HG03565 (cell line): ENCODE measurements at regions not wholly inside any gene's neighbourhood (a gene's known extent, or its start where the extent isn't known, plus 50 kb on each side); places are given as distances from the start of the nearest gene placed in this dataset.
"Not testable (repeated sequence)": the region's sequence is repeated elsewhere in the genome, so short reads cannot be mapped to it uniquely, and the experiment has no call there.

Source experiments
- ATAC-seq: cut with Tn5 transposase; IDR thresholded peaks from one replicate; pipeline ENCODE4 v1.9.1; 2021; ENCODE audit warnings: mild to moderate bottlenecking, moderate library complexity; ENCODE audit not compliant: unreplicated experiment

- ATAC-seq, result no peak
Observed at GRCh38 chr4:110364911-110365520, 110.9 kb upstream of the ENPEP start.

- ATAC-seq, result no peak
Observed at GRCh38 chr4:110361921-110362320, 114.0 kb upstream of the ENPEP start.

DNA sequence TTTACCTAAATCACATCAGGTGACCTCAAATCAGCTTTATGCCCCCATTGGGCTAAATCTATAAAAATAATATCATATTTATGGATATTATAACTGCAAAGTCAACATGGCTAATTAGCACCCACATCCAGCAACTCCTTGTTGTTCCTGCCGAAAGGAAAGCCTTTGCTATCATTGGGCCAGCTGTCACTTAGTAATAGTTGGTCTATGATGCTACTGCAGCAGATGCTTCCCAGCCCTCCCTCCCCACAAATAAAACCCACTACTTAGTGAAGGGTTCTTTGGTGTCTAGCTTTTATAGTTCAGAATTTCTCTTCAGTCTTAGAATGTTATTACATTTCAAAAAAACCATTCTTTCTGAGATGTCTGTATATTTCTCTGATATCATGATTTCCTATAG, 116.9 kb upstream of the ENPEP start:
- no peak for ATAC-seq

DNA sequence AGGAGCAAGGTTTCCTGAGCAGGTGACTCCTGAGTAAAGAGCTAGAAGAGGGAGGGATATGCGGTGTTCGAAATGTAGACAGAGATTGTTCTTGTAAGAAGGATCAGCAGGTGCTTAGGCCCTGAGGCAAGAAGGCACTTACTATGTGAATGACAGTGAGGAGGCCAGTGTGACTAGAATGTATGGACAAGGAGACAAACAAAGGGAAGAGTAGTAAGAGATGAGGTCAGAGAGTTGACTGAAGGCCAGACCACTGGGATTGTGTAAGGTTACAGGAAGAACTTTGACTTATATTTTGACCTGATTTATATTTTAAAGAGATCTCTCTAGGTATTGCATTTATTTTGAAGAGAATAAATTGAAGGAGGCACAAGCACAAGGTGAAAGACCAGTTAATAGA, 118.4 kb upstream of the ENPEP start:
- no peak for ATAC-seq

GRCh38 chr4:110354460-110354859, 121.5 kb upstream of the ENPEP start:
- no peak for ATAC-seq

GRCh38 chr4:110352670-110353442, 123.1 kb upstream of the ENPEP start:
- no peak for ATAC-seq

DNA sequence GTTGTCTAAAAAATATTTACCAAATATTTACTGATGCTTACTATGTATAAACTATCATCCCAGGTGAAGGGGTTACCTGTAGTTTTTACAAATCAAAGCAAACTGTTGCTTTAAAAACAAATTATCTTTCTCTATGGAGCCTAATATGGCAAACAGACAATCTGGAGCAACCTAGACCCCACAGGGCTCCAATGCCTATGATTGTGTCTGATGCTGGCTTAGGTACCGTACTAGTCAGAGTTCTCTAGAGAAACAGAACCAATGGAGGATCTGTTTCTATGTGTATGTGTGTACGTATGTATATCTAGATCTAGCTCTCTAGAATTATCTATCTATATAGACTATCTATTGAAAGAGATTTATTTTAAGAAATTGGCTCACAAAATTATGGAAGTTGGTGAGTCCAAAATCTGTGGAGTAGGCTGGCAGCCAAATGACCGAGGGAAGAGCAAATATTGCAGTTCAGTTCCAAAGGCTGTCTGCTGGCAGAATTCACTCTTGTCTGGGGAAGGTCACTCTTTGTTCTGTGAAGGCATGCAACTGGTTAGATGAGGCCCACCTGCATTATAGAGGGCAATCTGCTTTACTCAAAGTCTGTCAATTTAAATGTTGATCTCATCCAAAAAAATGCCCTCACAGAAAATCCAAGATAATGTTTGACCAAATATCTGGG, 127.1 kb upstream of the ENPEP start:
- ATAC-seq, result no peak

DNA sequence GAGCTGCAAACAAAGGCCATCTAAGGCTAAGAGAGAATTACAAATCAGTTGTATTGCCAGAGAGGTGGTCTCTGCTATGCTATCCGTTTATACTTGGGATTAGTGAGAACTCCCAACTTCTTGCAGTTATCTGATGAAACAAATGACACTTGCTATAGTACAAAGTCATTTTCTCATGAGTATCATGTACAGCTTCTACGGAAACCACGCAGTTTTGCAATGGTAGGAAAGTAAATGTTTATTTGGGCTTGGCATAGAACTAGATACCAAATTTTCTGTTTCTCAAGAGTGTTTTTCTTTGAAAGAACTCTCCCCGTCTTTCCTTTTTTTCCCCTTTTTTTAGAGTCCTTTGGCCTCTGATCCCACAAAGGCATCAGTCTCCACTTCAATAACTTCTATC, 128.2 kb upstream of the ENPEP start:
- ATAC-seq, result no peak

- ATAC-seq, result no peak
Observed at GRCh38 chr4:110344165-110344564, 131.8 kb upstream of the ENPEP start.

- no peak for ATAC-seq
Observed at GRCh38 chr4:110343534-110343933, 132.4 kb upstream of the ENPEP start.

GRCh38 chr4:110341118-110341517, 134.8 kb upstream of the ENPEP start:
- ATAC-seq, result peak; percentile 79

DNA sequence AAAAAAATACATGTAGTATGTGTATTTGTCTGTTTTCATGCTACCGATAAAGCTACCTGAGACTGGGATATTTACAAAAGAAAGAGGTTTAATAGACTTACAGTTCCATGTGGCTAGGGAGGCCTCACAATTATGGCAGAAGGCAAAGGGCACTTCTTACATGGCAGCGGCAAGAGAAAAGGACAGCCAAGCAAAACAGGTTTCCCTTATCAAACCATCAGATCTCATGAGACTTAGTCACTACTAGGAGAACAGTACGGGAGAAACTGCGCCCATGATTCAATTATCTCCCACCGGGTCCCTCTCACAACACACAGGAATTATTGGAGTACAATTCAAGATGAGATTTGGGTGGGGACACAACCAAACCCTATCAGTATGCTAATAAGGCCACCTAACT, 137.0 kb upstream of the ELOVL6 start:
- ATAC-seq, result no peak

DNA sequence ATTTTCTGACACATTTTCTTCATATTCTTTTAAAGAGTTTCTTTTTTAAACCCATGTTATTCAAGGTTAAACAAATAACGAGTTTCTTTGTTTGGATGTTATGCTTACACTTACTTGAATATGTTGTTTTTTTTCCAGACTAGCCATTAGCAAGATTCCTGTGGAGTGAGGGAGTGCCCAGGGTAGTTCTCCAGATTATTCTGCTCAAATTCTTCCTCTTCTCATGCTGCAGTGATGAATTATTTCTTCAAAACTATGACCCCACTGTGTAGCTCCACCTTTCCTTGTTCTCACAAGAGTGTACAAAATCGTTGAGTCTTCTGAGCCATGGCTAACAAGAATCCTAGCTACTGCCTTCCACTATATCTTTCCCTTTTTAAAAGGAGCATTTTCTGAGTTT, 134.1 kb upstream of the ELOVL6 start:
- no peak for ATAC-seq

GRCh38 chr4:110326426-110326825, 128.0 kb upstream of the ELOVL6 start:
- ATAC-seq, result not testable (repeated sequence)

DNA sequence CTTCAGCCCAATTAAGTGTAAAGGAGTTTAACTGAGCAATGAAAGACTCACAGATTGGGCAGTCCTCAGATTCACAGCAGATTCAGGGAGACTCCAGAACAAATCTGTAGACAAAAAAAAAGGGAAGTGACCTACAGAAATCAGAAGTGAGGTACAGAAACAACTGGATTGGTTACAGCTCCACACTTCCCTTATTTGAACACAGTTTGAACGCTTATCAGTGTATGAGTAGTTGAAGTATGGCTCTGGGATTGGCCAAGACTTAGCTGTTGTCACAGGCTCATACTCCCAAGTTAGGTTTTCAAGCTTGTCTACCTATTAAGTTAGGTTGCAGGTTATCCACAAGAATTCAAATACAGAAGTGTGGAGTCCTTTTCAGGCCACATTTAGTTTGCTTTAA, 112.4 kb upstream of the ELOVL6 start:
- ATAC-seq, result peak; percentile 75

- no peak for ATAC-seq
Observed at GRCh38 chr4:110309675-110310074, 111.3 kb upstream of the ELOVL6 start.

GRCh38 chr4:110306303-110306702, 107.9 kb upstream of the ELOVL6 start:
- ATAC-seq, result no peak

DNA sequence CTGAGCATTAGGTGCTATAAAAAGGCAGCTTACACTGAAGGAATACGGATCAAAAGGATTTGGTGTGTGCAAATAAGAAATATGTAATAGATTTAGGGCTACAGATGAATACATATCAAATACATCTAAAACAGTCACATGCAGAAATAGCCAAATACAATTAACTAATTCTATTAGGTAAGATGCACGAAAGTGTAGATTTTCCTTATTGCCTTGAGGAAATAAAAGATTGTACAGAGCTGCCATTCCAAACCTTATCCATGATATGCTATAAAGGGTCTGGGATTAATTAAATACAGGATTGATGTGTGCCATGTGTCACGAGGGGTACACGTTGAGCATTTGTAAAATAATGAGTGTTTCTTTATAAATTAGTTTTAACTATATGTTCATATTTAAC, 107.0 kb upstream of the ELOVL6 start:
- ATAC-seq, result no peak

DNA sequence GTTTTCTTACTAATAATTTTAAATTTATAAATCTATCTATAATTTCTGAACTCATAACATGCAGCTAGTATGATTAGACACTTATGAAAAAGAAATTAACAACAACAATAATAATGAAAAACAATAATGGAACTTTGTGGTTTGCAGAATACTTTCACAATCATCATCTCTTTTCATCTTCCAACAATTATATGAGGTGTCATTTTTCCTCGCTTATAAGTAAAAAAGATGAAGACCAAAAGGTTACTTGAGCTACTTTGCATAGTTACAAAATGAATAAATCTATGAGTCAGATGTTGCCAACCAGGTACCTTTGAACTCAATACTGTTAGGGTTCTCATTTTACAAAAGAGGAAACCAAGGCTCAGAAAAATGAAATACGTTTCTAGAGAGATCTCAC, 98.5 kb upstream of the ELOVL6 start:
- ATAC-seq, result peak; percentile 95

GRCh38 chr4:110294165-110294564, 95.8 kb upstream of the ELOVL6 start:
- ATAC-seq, result no peak

GRCh38 chr4:110292994-110293744, 94.8 kb upstream of the ELOVL6 start:
- ATAC-seq, result no peak
